RWPE2 (cell line): ENCODE measurements at regions not wholly inside any gene's neighbourhood (a gene's known extent, or its start where the extent isn't known, plus 50 kb on each side); places are given as distances from the start of the nearest gene placed in this dataset.
"Not testable (repeated sequence)": the region's sequence is repeated elsewhere in the genome, so short reads cannot be mapped to it uniquely, and the experiment has no call there.

Experiments
- ATAC-seq: fragments of 200-7000 bp; cut with Tn5 transposase; 3 replicates; pipeline ENCODE4 v1.9.1; 2021; ENCODE audit warnings: low read depth
- DNase-seq: peaks from one replicate; pipeline ENCODE4 v3.0.0-alpha.2; 2020; ENCODE audit warnings: low spot score
- H3K27ac ChIP-seq: fragments of 450-650 bp; 2 replicates; pipeline ENCODE4 v1.5.1; 2017; ENCODE audit warnings: mild to moderate bottlenecking; ENCODE audit not compliant: poor library complexity, severe bottlenecking
- H3K27me3 ChIP-seq: fragments of 250-450 bp; sonication (Bioruptor Pico); 2 replicates; pipeline ENCODE4 v1.5.1; 2021; ENCODE audit warnings: mild to moderate bottlenecking, moderate library complexity; ENCODE audit not compliant: insufficient read depth, poor library complexity, severe bottlenecking
- H3K36me3 ChIP-seq: fragments of 250-450 bp; sonication (Bioruptor Pico); 2 replicates; pipeline ENCODE4 v1.5.1; 2020; ENCODE audit warnings: low read depth, mild to moderate bottlenecking, moderate library complexity
- H3K4me1 ChIP-seq: fragments of 250-450 bp; sonication (Bioruptor Pico); 2 replicates; pipeline ENCODE4 v1.5.1; 2021; ENCODE audit warnings: mild to moderate bottlenecking, moderate library complexity; ENCODE audit not compliant: insufficient read depth, poor library complexity, severe bottlenecking
- H3K4me3 ChIP-seq: fragments of 250-450 bp; sonication (Bioruptor Pico); 2 replicates; pipeline ENCODE4 v1.5.1; 2021; ENCODE audit warnings: mild to moderate bottlenecking, moderate library complexity; ENCODE audit not compliant: severe bottlenecking
- H3K9me3 ChIP-seq: fragments of 250-450 bp; sonication (Bioruptor Pico); 2 replicates; pipeline ENCODE4 v1.5.1; 2021; ENCODE audit warnings: mild to moderate bottlenecking, moderate library complexity; ENCODE audit not compliant: severe bottlenecking
- TF ChIP-seq, protein P1 (sequence below): fragments of 450-650 bp; IDR thresholded peaks from one replicate; pipeline ENCODE4 v1.5.1; 2017; ENCODE audit warnings: mild to moderate bottlenecking, moderate library complexity; ENCODE audit not compliant: poor library complexity, severe bottlenecking

DNA sequence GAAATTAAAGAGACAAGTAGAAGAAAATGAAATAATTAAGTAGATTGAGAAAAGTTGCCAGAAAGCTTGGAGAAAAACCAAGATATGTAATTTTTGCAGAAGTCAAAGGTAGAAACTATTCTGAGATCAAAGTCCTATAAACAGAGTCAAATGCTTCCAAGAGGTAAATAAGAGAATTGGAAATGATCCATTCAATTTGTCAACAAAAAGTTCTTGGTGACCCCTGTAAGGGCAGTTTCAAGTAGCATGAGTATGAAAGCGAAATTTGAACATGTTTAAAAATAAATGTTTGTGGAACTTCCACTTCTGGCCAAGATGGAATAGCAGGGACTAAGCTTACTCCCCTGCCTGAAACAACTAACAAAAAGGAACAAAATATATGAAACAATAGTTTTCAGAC lies 562.0 kb downstream of the SMARCA1 start:
- no peak overlapping the region for H3K27ac ChIP-seq
- no peaks in the 10 kb centered on the region for H3K27me3 ChIP-seq
- no peaks in the 10 kb centered on the region for H3K9me3 ChIP-seq
- no peaks in the 10 kb centered on the region for H3K36me3 ChIP-seq
- TF ChIP-seq, protein P1, sequence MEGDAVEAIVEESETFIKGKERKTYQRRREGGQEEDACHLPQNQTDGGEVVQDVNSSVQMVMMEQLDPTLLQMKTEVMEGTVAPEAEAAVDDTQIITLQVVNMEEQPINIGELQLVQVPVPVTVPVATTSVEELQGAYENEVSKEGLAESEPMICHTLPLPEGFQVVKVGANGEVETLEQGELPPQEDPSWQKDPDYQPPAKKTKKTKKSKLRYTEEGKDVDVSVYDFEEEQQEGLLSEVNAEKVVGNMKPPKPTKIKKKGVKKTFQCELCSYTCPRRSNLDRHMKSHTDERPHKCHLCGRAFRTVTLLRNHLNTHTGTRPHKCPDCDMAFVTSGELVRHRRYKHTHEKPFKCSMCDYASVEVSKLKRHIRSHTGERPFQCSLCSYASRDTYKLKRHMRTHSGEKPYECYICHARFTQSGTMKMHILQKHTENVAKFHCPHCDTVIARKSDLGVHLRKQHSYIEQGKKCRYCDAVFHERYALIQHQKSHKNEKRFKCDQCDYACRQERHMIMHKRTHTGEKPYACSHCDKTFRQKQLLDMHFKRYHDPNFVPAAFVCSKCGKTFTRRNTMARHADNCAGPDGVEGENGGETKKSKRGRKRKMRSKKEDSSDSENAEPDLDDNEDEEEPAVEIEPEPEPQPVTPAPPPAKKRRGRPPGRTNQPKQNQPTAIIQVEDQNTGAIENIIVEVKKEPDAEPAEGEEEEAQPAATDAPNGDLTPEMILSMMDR: no peak
- ATAC-seq (no peak), DNase-seq (no peak)
- H3K4me1 ChIP-seq: no peaks in the 10 kb centered on the region
- no peak overlapping the region for H3K4me3 ChIP-seq

DNA sequence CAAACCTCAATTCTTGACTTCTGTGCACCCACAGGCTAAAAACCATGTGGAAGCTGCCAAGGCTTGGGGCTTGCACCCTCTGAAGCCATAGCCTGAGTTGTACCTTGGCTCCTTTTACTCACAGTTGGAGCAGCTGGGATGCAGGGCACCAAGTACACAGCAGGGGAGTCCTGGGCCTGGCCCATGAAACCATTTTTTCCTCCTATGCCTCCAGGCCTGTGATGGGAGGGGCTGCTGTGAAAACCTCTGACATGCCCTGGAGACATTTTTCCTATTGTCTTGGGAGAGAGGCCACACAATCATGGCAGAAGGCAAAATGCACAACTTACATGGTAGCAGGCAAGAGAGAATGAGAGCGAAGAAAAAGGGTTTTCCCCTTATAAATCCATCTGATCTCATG lies 568.6 kb downstream of the SMARCA1 start:
- H3K4me1 ChIP-seq, H3K27me3 ChIP-seq, H3K9me3 ChIP-seq, ATAC-seq, H3K36me3 ChIP-seq, H3K27ac ChIP-seq, H3K4me3 ChIP-seq, DNase-seq: not testable (repeated sequence)

DNA sequence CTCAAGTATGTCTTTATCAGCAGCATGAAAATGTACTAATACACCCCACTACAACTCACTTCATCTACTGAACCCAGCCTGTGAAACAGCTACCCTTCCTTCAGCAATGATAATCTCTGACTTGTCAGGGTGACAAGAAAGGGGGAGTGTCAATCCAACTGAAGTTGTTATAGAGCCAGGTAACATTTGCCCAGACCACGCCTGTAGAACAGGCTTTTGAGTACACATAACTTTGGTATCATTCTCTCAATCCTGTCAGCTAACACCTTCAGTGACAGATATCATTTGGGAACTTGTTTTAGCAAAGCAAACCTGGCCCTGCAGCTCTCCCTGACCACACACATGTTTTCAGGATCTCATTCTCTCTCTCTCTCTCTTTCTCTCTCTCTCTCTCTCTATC lies 592.2 kb downstream of the SMARCA1 start:
- Histone ChIP-seq H3K27me3 (no peaks in the 10 kb centered on the region), H3K9me3 (no peaks in the 10 kb centered on the region), H3K4me1 (no peaks in the 10 kb centered on the region), H3K4me3 (no peak overlapping the region), H3K27ac (no peak overlapping the region), H3K36me3 (no peaks in the 10 kb centered on the region)
- ATAC-seq (no peak), DNase-seq (no peak)
- TF ChIP-seq, protein P1: no peak

DNA sequence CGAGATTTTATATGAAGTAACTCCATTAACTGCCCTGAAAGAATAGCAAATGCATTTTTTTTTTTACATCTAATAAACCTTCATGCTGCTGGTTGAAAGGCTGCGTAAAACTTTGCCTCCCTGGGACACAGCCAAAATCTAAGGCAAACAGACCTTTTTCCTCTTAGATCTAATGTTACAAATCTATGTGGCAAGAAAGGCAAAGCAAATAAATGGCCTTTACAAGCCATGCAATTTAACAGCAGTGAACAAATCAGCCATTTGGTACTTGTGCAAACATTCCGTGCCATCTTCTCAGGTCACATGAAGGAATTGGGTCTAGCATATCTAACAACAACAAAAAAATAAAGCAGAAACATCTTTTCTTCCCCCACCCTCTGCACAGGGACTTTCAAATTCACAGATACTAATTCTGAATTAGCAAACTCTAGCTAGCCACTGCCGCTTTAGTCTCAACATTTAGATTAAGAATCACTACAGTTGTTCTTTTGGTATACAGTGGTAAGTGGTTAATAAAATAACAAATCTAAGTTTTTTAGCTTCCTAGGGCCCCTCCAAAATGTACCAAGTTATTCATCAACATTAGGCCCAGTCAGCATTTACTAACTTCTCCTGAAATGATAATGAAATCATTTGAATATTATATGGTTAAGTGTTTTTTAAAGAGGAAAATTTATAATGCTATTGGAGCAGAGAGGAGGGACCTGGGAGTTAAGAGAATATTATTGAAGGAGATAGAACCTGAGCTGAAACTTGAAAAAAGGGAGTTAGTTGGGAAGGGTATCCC lies 593.8 kb downstream of the SMARCA1 start:
- ATAC-seq (no peak), DNase-seq (no peak)
- Histone ChIP-seq H3K4me3 (no peak overlapping the region), H3K27me3 (no peaks in the 10 kb centered on the region), H3K9me3 (no peaks in the 10 kb centered on the region), H3K36me3 (no peaks in the 10 kb centered on the region), H3K27ac (no peak overlapping the region), H3K4me1 (no peaks in the 10 kb centered on the region)
- TF ChIP-seq, protein P1: no peak

DNA sequence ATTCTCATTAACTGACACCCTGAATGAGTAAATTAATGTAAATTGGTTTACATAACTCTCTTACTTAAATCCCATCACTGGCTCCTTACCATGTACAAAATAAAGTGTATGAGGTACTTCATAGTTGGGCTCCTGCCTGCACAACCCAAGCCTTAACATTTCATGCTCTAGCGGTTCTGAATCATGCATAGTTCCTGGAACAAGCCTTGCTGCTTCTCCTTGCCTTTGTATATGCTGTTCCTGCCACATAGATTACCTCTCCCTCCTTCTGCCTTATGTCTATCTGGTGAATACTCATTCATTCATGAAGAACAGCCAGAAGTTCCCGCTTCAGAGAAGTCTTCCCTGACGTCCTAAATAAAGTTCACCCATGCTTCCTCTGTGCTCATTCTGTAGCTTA lies 594.7 kb downstream of the SMARCA1 start:
- no peaks in the 10 kb centered on the region for H3K4me1 ChIP-seq
- no peaks in the 10 kb centered on the region for H3K9me3 ChIP-seq
- no peaks in the 10 kb centered on the region for H3K27me3 ChIP-seq
- no peaks in the 10 kb centered on the region for H3K36me3 ChIP-seq
- no peak overlapping the region for H3K27ac ChIP-seq
- ATAC-seq: no peak
- H3K4me3 ChIP-seq: no peak overlapping the region
- TF ChIP-seq, protein P1: no peak
- DNase-seq: no peak
